Stimulated activated naive CD8-positive, alpha-beta T cell treated with anti-CD3 and anti-CD28 coated beads, Interleukin-15, Interleukin-2, amounts not matched to agents 100 ng/mL and 50 ng/mL, for 24 hours (primary cell): ENCODE measurements at regions not wholly inside any gene's neighbourhood (a gene's known extent, or its start where the extent isn't known, plus 50 kb on each side); places are given as distances from the start of the nearest gene placed in this dataset.
"Not testable (repeated sequence)": the region's sequence is repeated elsewhere in the genome, so short reads cannot be mapped to it uniquely, and the experiment has no call there.

Experiments
- H3K27ac Mint-ChIP-seq: one replicate; pipeline ENCODE4 v1.8.0; 2021; ENCODE audit warnings: mild to moderate bottlenecking, mixed read lengths
- H3K27me3 Mint-ChIP-seq: one replicate; pipeline ENCODE4 v1.8.0; 2021; ENCODE audit warnings: mixed read lengths
- H3K36me3 Mint-ChIP-seq: one replicate; pipeline ENCODE4 v1.8.0; 2021; ENCODE audit warnings: low read depth, mixed read lengths
- H3K4me1 Mint-ChIP-seq: one replicate; pipeline ENCODE4 v1.8.0; 2021; ENCODE audit warnings: low read depth, mixed read lengths
- H3K4me3 Mint-ChIP-seq: one replicate; pipeline ENCODE4 v1.8.0; 2021; ENCODE audit warnings: mild to moderate bottlenecking, mixed read lengths
- H3K9me3 Mint-ChIP-seq: one replicate; pipeline ENCODE4 v1.8.0; 2021; ENCODE audit warnings: mixed read lengths

- not testable (repeated sequence) for H3K4me1 Mint-ChIP-seq, H3K36me3 Mint-ChIP-seq, H3K27ac Mint-ChIP-seq, H3K4me3 Mint-ChIP-seq, H3K9me3 Mint-ChIP-seq, H3K27me3 Mint-ChIP-seq
Measured at GRCh38 chr19:31031455-31031854, 317.8 kb downstream of the TSHZ3 start.

GRCh38 chr19:31023038-31023437 lies 326.2 kb downstream of the TSHZ3 start:
- Mint-ChIP-seq H3K4me1 (no peaks in the 10 kb centered on the region), H3K4me3 (no peak overlapping the region), H3K9me3 (peaks cover 8% of the 10 kb centered on the region), H3K27ac (no peak overlapping the region), H3K27me3 (peaks cover 4% of the 10 kb centered on the region), H3K36me3 (no peaks in the 10 kb centered on the region)

- H3K27me3 Mint-ChIP-seq, result peaks cover 4% of the 10 kb centered on the region
- no peaks in the 10 kb centered on the region for H3K36me3 Mint-ChIP-seq
- H3K27ac Mint-ChIP-seq, result no peak overlapping the region
- peaks cover 4% of the 10 kb centered on the region for H3K9me3 Mint-ChIP-seq
- H3K4me3 Mint-ChIP-seq, result no peak overlapping the region
- no peaks in the 10 kb centered on the region for H3K4me1 Mint-ChIP-seq
Measured at GRCh38 chr19:31018936-31019335, 330.3 kb downstream of the TSHZ3 start.

GRCh38 chr19:31015778-31016177 lies 333.5 kb downstream of the TSHZ3 start:
- Mint-ChIP-seq H3K4me3 (no peak overlapping the region), H3K9me3 (no peaks in the 10 kb centered on the region), H3K36me3 (no peaks in the 10 kb centered on the region), H3K27ac (no peak overlapping the region), H3K4me1 (no peaks in the 10 kb centered on the region), H3K27me3 (no peaks in the 10 kb centered on the region)

- no peaks in the 10 kb centered on the region for H3K9me3 Mint-ChIP-seq
- no peak overlapping the region for H3K4me3 Mint-ChIP-seq
- H3K27ac Mint-ChIP-seq, result no peak overlapping the region
- H3K27me3 Mint-ChIP-seq, result no peaks in the 10 kb centered on the region
- no peaks in the 10 kb centered on the region for H3K4me1 Mint-ChIP-seq
- H3K36me3 Mint-ChIP-seq, result no peaks in the 10 kb centered on the region
Measured at GRCh38 chr19:31014668-31015067, 334.6 kb downstream of the TSHZ3 start.

GRCh38 chr19:31013384-31014020 lies 335.7 kb downstream of the TSHZ3 start:
- Mint-ChIP-seq H3K27ac (no peak overlapping the region), H3K36me3 (no peaks in the 10 kb centered on the region), H3K4me3 (no peak overlapping the region), H3K27me3 (no peaks in the 10 kb centered on the region), H3K4me1 (no peaks in the 10 kb centered on the region), H3K9me3 (no peaks in the 10 kb centered on the region)

- no peaks in the 10 kb centered on the region for H3K36me3 Mint-ChIP-seq
- H3K4me1 Mint-ChIP-seq, result no peaks in the 10 kb centered on the region
- H3K27ac Mint-ChIP-seq, result no peak overlapping the region
- H3K9me3 Mint-ChIP-seq, result peaks cover 15% of the 10 kb centered on the region
- H3K27me3 Mint-ChIP-seq, result peaks cover 5% of the 10 kb centered on the region
- H3K4me3 Mint-ChIP-seq, result no peak overlapping the region
Measured at GRCh38 chr19:31002518-31003244, 346.6 kb downstream of the TSHZ3 start.

- Mint-ChIP-seq H3K9me3 (peaks cover 15% of the 10 kb centered on the region), H3K4me1 (no peaks in the 10 kb centered on the region), H3K36me3 (no peaks in the 10 kb centered on the region), H3K27ac (no peak overlapping the region), H3K27me3 (peaks cover 5% of the 10 kb centered on the region), H3K4me3 (no peak overlapping the region)
Measured at GRCh38 chr19:31001991-31002390, 347.2 kb downstream of the TSHZ3 start.

- Mint-ChIP-seq H3K4me3 (no peak overlapping the region), H3K27ac (no peak overlapping the region), H3K36me3 (no peaks in the 10 kb centered on the region), H3K27me3 (peaks cover 5% of the 10 kb centered on the region), H3K4me1 (no peaks in the 10 kb centered on the region), H3K9me3 (peaks cover 9% of the 10 kb centered on the region)
Measured at GRCh38 chr19:31000913-31001312, 348.3 kb downstream of the TSHZ3 start.

GRCh38 chr19:30999726-31000125 lies 349.5 kb downstream of the TSHZ3 start:
- H3K4me3 Mint-ChIP-seq, result no peak overlapping the region
- H3K36me3 Mint-ChIP-seq, result no peaks in the 10 kb centered on the region
- H3K27ac Mint-ChIP-seq, result no peak overlapping the region
- H3K27me3 Mint-ChIP-seq, result peaks cover 5% of the 10 kb centered on the region
- peaks cover 4% of the 10 kb centered on the region for H3K9me3 Mint-ChIP-seq
- H3K4me1 Mint-ChIP-seq, result no peaks in the 10 kb centered on the region

- H3K36me3 Mint-ChIP-seq, result no peaks in the 10 kb centered on the region
- no peak overlapping the region for H3K27ac Mint-ChIP-seq
- H3K4me1 Mint-ChIP-seq, result no peaks in the 10 kb centered on the region
- no peaks in the 10 kb centered on the region for H3K9me3 Mint-ChIP-seq
- no peak overlapping the region for H3K4me3 Mint-ChIP-seq
- H3K27me3 Mint-ChIP-seq, result peaks cover 5% of the 10 kb centered on the region
Measured at GRCh38 chr19:30997222-30997621, 352.0 kb downstream of the TSHZ3 start.

GRCh38 chr19:30978639-30979038 lies 370.6 kb downstream of the TSHZ3 start:
- Mint-ChIP-seq H3K4me3 (no peak overlapping the region), H3K36me3 (no peaks in the 10 kb centered on the region)

GRCh38 chr19:30969591-30969990 lies 379.6 kb downstream of the TSHZ3 start:
- H3K27ac Mint-ChIP-seq, result no peak overlapping the region
- no peaks in the 10 kb centered on the region for H3K9me3 Mint-ChIP-seq
- H3K27me3 Mint-ChIP-seq, result no peaks in the 10 kb centered on the region
- no peak overlapping the region for H3K4me3 Mint-ChIP-seq
- H3K36me3 Mint-ChIP-seq, result no peaks in the 10 kb centered on the region
- no peaks in the 10 kb centered on the region for H3K4me1 Mint-ChIP-seq

More at GRCh38 chr19:30978639-30979038, 370.6 kb downstream of the TSHZ3 start:
- peaks cover 6% of the 10 kb centered on the region for H3K27me3 Mint-ChIP-seq
- no peak overlapping the region for H3K27ac Mint-ChIP-seq
- no peaks in the 10 kb centered on the region for H3K4me1 Mint-ChIP-seq
- H3K9me3 Mint-ChIP-seq, result peaks cover 8% of the 10 kb centered on the region

- Mint-ChIP-seq H3K36me3 (no peaks in the 10 kb centered on the region), H3K4me1 (no peaks in the 10 kb centered on the region), H3K9me3 (no peaks in the 10 kb centered on the region), H3K27me3 (no peaks in the 10 kb centered on the region), H3K27ac (no peak overlapping the region), H3K4me3 (no peak overlapping the region)
Measured at GRCh38 chr19:30968841-30969399, 380.3 kb downstream of the TSHZ3 start.

GRCh38 chr19:30968210-30968609 lies 381.0 kb downstream of the TSHZ3 start:
- Mint-ChIP-seq H3K27me3 (no peaks in the 10 kb centered on the region), H3K4me3 (no peak overlapping the region), H3K27ac (no peak overlapping the region), H3K9me3 (no peaks in the 10 kb centered on the region), H3K4me1 (no peaks in the 10 kb centered on the region), H3K36me3 (no peaks in the 10 kb centered on the region)
